Loucy (cell line): ENCODE measurements at regions not wholly inside any gene's neighbourhood (a gene's known extent, or its start where the extent isn't known, plus 50 kb on each side); places are given as distances from the start of the nearest gene placed in this dataset.
"Not testable (repeated sequence)": the region's sequence is repeated elsewhere in the genome, so short reads cannot be mapped to it uniquely, and the experiment has no call there.

Experiments used
- H2AFZ ChIP-seq: fragments of 200-600 bp; sonication (generic); 2 replicates; pipeline ENCODE4 v1.6.0; 2016; ENCODE audit warnings: antibody characterized with exemption, mild to moderate bottlenecking, low read length, moderate library complexity
- H3F3A ChIP-seq: fragments of 200-600 bp; 2 replicates; pipeline ENCODE4 v1.6.0; 2016; ENCODE audit warnings: antibody characterized with exemption, low read depth, mild to moderate bottlenecking
- H3K27me3 ChIP-seq: fragments of 200-600 bp; sonication (generic); 2 replicates; pipeline ENCODE4 v1.6.1; 2014; ENCODE audit warnings: low read length, mild to moderate bottlenecking; ENCODE audit not compliant: insufficient read depth, poor library complexity, severe bottlenecking
- H3K36me3 ChIP-seq: fragments of 200-600 bp; sonication (generic); 2 replicates; pipeline ENCODE4 v1.6.1; 2016; ENCODE audit warnings: low read length; ENCODE audit not compliant: insufficient read depth
- H3K4me1 ChIP-seq: fragments of 200-600 bp; sonication (generic); 2 replicates; pipeline ENCODE4 v1.5.1; 2014; ENCODE audit warnings: low read length, mild to moderate bottlenecking; ENCODE audit not compliant: insufficient read depth, poor library complexity, severe bottlenecking
- H3K4me2 ChIP-seq: fragments of 200-600 bp; sonication (generic); 2 replicates; pipeline ENCODE4 v1.6.0; 2014; ENCODE audit warnings: antibody characterized with exemption, low read length, low read depth, mild to moderate bottlenecking; ENCODE audit not compliant: poor library complexity, severe bottlenecking
- H3K4me3 ChIP-seq: fragments of 200-600 bp; sonication (generic); 2 replicates; pipeline ENCODE4 v1.5.1; 2014; ENCODE audit warnings: low read length, mild to moderate bottlenecking, mixed read lengths; ENCODE audit not compliant: poor library complexity, severe bottlenecking
- H3K79me2 ChIP-seq: fragments of 200-600 bp; sonication (generic); 2 replicates; pipeline ENCODE4 v1.6.1; 2014; ENCODE audit warnings: low read length; ENCODE audit not compliant: insufficient read depth
- H3K9ac ChIP-seq: fragments of 200-600 bp; sonication (generic); 2 replicates; pipeline ENCODE4 v1.6.0; 2014; ENCODE audit warnings: mild to moderate bottlenecking, low read depth, low read length, moderate library complexity; ENCODE audit not compliant: poor library complexity, severe bottlenecking
- H3K9me2 ChIP-seq: fragments of 200-600 bp; sonication (generic); replicated peaks from 2 replicates; pipeline ENCODE4 v1.6.1; 2016; ENCODE audit warnings: low read depth, low read length, mixed read lengths
- H3K9me3 ChIP-seq: fragments of 200-600 bp; sonication (generic); 2 replicates; pipeline ENCODE4 v1.6.1; 2014; ENCODE audit warnings: mild to moderate bottlenecking, antibody characterized with exemption, low read length, low read depth; ENCODE audit not compliant: insufficient read depth
- H4K20me1 ChIP-seq: fragments of 200-600 bp; sonication (generic); 2 replicates; pipeline ENCODE4 v1.6.0; 2014; ENCODE audit warnings: antibody characterized with exemption, low read length, mild to moderate bottlenecking; ENCODE audit not compliant: insufficient read depth, poor library complexity, severe bottlenecking
- CTCF ChIP-seq: fragments of 200-600 bp; sonication (generic); conservative IDR thresholded peaks from 2 replicates; pipeline ENCODE4 v1.5.1; 2014; ENCODE audit warnings: mild to moderate bottlenecking, antibody characterized with exemption, low read length
- EZH2phosphoT487 ChIP-seq: fragments of 200-600 bp; IDR thresholded peaks from 2 replicates; pipeline ENCODE4 v1.6.1; 2018; ENCODE audit warnings: antibody characterized with exemption, mild to moderate bottlenecking, moderate library complexity, borderline replicate concordance

GRCh38 chr18:41052625-41053024, 902.4 kb upstream of the PIK3C3 start:
- TF ChIP-seq CTCF (no peak), EZH2phosphoT487 (no peak)
- Histone ChIP-seq H3K4me3 (no peak overlapping the region), H3K9me2 (no peaks in the 10 kb centered on the region), H3K4me2 (no peak overlapping the region), H3K4me1 (no peaks in the 10 kb centered on the region), H3K9me3 (no peaks in the 10 kb centered on the region), H4K20me1 (no peaks in the 10 kb centered on the region), H3K36me3 (no peaks in the 10 kb centered on the region), H3K9ac (no peak overlapping the region), H2AFZ (no peak overlapping the region), H3F3A (no peaks in the 10 kb centered on the region), H3K79me2 (no peaks in the 10 kb centered on the region), H3K27me3 (no peaks in the 10 kb centered on the region)

- H3F3A ChIP-seq, H3K9ac ChIP-seq, H3K4me2 ChIP-seq, H2AFZ ChIP-seq, H3K4me1 ChIP-seq, H3K9me2 ChIP-seq, H3K36me3 ChIP-seq, H3K4me3 ChIP-seq, H3K27me3 ChIP-seq, H4K20me1 ChIP-seq, H3K79me2 ChIP-seq, H3K9me3 ChIP-seq: not testable (repeated sequence)
Measured at GRCh38 chr18:41046250-41046649, 908.8 kb upstream of the PIK3C3 start.

- H3K9me3 ChIP-seq, result no peaks in the 10 kb centered on the region
- no peak overlapping the region for H3K4me2 ChIP-seq
- H3K9me2 ChIP-seq, result no peaks in the 10 kb centered on the region
- no peak overlapping the region for H2AFZ ChIP-seq
- H3K36me3 ChIP-seq, result no peaks in the 10 kb centered on the region
- H3K4me3 ChIP-seq, result no peak overlapping the region
- H3K79me2 ChIP-seq, result no peaks in the 10 kb centered on the region
- H3K4me1 ChIP-seq, result no peaks in the 10 kb centered on the region
- TF ChIP-seq CTCF, result no peak
- TF ChIP-seq EZH2phosphoT487, result no peak
- H3F3A ChIP-seq, result no peaks in the 10 kb centered on the region
- H3K9ac ChIP-seq, result no peak overlapping the region
- H4K20me1 ChIP-seq, result no peaks in the 10 kb centered on the region
- no peaks in the 10 kb centered on the region for H3K27me3 ChIP-seq
Measured at GRCh38 chr18:41043876-41044275, 911.2 kb upstream of the PIK3C3 start.

GRCh38 chr18:41042866-41043265, 912.2 kb upstream of the PIK3C3 start:
- H3K9me3 ChIP-seq, result no peaks in the 10 kb centered on the region
- H3K9ac ChIP-seq, result no peak overlapping the region
- H3K9me2 ChIP-seq, result no peaks in the 10 kb centered on the region
- no peak overlapping the region for H2AFZ ChIP-seq
- no peaks in the 10 kb centered on the region for H4K20me1 ChIP-seq
- no peaks in the 10 kb centered on the region for H3K36me3 ChIP-seq
- H3K27me3 ChIP-seq, result no peaks in the 10 kb centered on the region
- H3K79me2 ChIP-seq, result no peaks in the 10 kb centered on the region
- H3K4me3 ChIP-seq, result no peak overlapping the region
- no peaks in the 10 kb centered on the region for H3K4me1 ChIP-seq
- H3K4me2 ChIP-seq, result no peak overlapping the region
- no peak for TF ChIP-seq CTCF
- TF ChIP-seq EZH2phosphoT487, result no peak
- H3F3A ChIP-seq, result no peaks in the 10 kb centered on the region
